ENCODE measurements at regions not wholly inside any gene's neighbourhood (a gene's known extent, or its start where the extent isn't known, plus 50 kb on each side); places are given as distances from the start of the nearest gene placed in this dataset.

DNA sequence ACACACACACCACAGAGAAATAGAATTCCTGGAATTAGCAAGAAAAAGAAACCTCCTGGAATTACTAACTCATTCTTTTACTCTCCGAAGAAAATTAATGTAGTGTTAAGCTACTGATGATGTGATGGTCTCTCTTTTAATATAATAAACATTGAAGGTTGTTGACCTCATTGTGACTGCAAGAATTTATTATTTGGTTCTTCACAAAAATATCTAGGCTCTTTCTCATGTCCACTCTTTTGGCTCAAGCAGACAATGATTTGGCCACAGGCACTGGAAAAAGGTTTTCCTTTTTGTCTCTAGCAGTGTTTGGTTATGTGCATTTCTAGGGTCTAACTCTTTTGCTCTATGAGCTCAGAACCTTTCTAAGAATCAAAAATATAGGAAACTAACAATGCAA, 811.9 kb downstream of the TENT5A start:
- ChIA-PET POLR2A (no interaction called here), CTCF (no interaction called here)
- no peak overlapping the region for H3K4me3 Mint-ChIP-seq
- peaks cover 2 to 13% (median 9%) of the 10 kb centered on the region in 5 donors for H3K9me3 Mint-ChIP-seq
- Histone ChIP-seq H3K27me3 (ENCODE audit: insufficient read depth, low read length, poor library complexity, severe bottlenecking) (no peaks in the 10 kb centered on the region), H3K4me1 (ENCODE audit: insufficient read depth, low read length) (no peaks in the 10 kb centered on the region), H3K9me3 (ENCODE audit: low read length) (no peaks in the 10 kb centered on the region), H3K36me3 (ENCODE audit: insufficient read depth, low read length) (no peaks in the 10 kb centered on the region), H3K4me3 (ENCODE audit: low read length) (no peak overlapping the region), H3K27ac (ENCODE audit: low read depth, low read length) (no peak overlapping the region)
- H3K36me3 Mint-ChIP-seq = no peaks in the 10 kb centered on the region
- no peak overlapping the region for H3K27ac Mint-ChIP-seq
- H3K4me1 Mint-ChIP-seq = no peaks in the 10 kb centered on the region
- no peak for DNase-seq
- H3K27me3 Mint-ChIP-seq = no peaks in the 10 kb centered on the region

DNA sequence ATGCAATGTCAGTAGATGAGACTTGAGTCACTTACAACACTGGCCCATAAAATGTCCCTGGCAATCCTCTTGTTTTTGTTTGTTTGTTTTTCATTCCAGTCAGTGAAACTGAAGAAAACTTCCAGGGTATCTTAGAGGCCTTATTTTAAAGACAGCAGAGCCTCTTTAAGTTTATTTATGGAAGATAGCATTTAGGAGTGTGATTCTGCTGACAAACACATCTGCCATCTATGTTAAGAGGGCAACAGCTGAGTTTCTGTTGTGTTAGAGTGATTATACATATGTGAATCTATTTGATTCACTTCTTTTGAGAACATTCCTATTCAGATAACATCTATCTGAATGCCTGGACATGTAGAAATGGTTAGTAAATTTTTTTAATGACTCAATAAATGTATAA, 812.6 kb downstream of the TENT5A start:
- ChIA-PET POLR2A (no interaction called here), CTCF (no interaction called here)
- Mint-ChIP-seq H3K27me3 (no peaks in the 10 kb centered on the region), H3K36me3 (no peaks in the 10 kb centered on the region), H3K4me3 (no peak overlapping the region), H3K27ac (no peak overlapping the region), H3K9me3 (peaks cover 2 to 12% (median 9%) of the 10 kb centered on the region in 5 donors), H3K4me1 (no peaks in the 10 kb centered on the region)
- no peak overlapping the region for H3K27ac ChIP-seq (ENCODE audit: low read depth, low read length)
- H3K36me3 ChIP-seq (ENCODE audit: insufficient read depth, low read length) = no peaks in the 10 kb centered on the region
- H3K4me3 ChIP-seq (ENCODE audit: low read length) = no peak overlapping the region
- no peak for DNase-seq
- no peaks in the 10 kb centered on the region for H3K27me3 ChIP-seq (ENCODE audit: insufficient read depth, low read length, poor library complexity, severe bottlenecking)
- H3K9me3 ChIP-seq (ENCODE audit: low read length) = no peaks in the 10 kb centered on the region
- no peaks in the 10 kb centered on the region for H3K4me1 ChIP-seq (ENCODE audit: insufficient read depth, low read length)

DNA sequence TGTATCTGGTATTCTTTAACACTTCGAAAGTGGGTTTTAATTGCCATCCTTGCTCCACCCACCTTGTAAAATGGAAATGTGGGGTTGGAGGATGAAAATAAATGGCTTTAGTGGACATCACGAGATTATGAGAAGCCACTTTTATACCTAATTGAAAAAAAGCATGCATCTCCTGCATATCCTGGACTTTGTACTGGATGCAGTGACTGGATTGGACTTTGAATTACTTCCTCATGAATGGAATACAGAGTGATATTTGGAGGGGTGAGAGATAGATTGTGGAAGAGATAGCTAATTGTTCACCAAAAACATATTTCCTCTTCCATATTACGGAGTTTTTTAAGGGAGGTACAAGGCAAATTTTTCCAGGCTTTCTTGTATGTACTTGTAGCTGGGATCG, 813.0 kb downstream of the TENT5A start:
- ChIA-PET CTCF (no interaction called here), POLR2A (no interaction called here)
- DNase-seq = no peak
- H3K4me1 ChIP-seq (ENCODE audit: insufficient read depth, low read length) = no peaks in the 10 kb centered on the region
- H3K9me3 ChIP-seq (ENCODE audit: low read length) = no peaks in the 10 kb centered on the region
- Mint-ChIP-seq H3K27me3 (no peaks in the 10 kb centered on the region), H3K4me3 (no peak overlapping the region), H3K27ac (no peak overlapping the region), H3K36me3 (no peaks in the 10 kb centered on the region), H3K9me3 (peaks cover 2 to 15% (median 12%) of the 10 kb centered on the region in 5 donors), H3K4me1 (no peaks in the 10 kb centered on the region)
- no peak overlapping the region for H3K4me3 ChIP-seq (ENCODE audit: low read length)
- no peak overlapping the region for H3K27ac ChIP-seq (ENCODE audit: low read depth, low read length)
- no peaks in the 10 kb centered on the region for H3K27me3 ChIP-seq (ENCODE audit: insufficient read depth, low read length, poor library complexity, severe bottlenecking)
- no peaks in the 10 kb centered on the region for H3K36me3 ChIP-seq (ENCODE audit: insufficient read depth, low read length)

- no peak overlapping the region for H3K27ac ChIP-seq (ENCODE audit: low read depth, low read length)
- no peaks in the 10 kb centered on the region for H3K36me3 ChIP-seq (ENCODE audit: insufficient read depth, low read length)
- no peak overlapping the region for H3K4me3 ChIP-seq (ENCODE audit: low read length)
- H3K27me3 ChIP-seq (ENCODE audit: insufficient read depth, low read length, poor library complexity, severe bottlenecking) = no peaks in the 10 kb centered on the region
- H3K4me3 Mint-ChIP-seq = no peak overlapping the region
- POLR2A ChIA-PET = no interaction called here
- H3K9me3 ChIP-seq (ENCODE audit: low read length) = no peaks in the 10 kb centered on the region
- H3K4me1 Mint-ChIP-seq = no peaks in the 10 kb centered on the region
- H3K27ac Mint-ChIP-seq = peak overlapping the region in 1 of 8 donors; percentile 28
- H3K9me3 Mint-ChIP-seq = peaks cover 2 to 26% (median 13%) of the 10 kb centered on the region in 5 donors
- no peaks in the 10 kb centered on the region for H3K27me3 Mint-ChIP-seq
- H3K4me1 ChIP-seq (ENCODE audit: insufficient read depth, low read length) = no peaks in the 10 kb centered on the region
- no peak for DNase-seq
- CTCF ChIA-PET = no interaction called here
- H3K36me3 Mint-ChIP-seq = no peaks in the 10 kb centered on the region
Observed at GRCh38 chr6:80938131-80938530, 814.4 kb downstream of the TENT5A start.

DNA sequence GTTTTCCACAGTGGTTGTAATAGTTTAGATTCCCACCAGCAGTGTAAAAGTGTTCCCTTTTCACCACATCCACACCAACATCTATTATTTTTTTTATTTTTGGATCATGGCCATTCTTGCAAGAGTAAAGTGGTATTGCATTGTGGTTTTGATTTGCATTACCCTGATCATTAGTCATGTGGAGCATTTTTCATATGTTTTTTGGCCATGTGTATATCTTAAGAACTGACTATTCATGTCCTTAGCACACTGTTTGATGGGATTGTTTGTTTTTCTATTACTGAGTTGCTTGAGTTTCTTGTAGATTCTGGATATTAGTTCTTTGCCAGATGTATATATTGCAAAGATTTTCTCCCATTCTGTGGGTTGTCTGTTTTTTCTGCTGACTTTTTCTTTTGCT, 820.1 kb downstream of the TENT5A start:
- H3K4me3 ChIP-seq (ENCODE audit: low read length) = no peak overlapping the region
- H3K4me1 Mint-ChIP-seq = no peaks in the 10 kb centered on the region
- H3K9me3 ChIP-seq (ENCODE audit: low read length) = no peaks in the 10 kb centered on the region
- CTCF ChIA-PET = no interaction called here
- no peak for DNase-seq
- no peak overlapping the region for H3K27ac Mint-ChIP-seq
- no peaks in the 10 kb centered on the region for H3K36me3 Mint-ChIP-seq
- H3K4me3 Mint-ChIP-seq = no peak overlapping the region
- peaks cover 0 to 35% (median 7%) of the 10 kb centered on the region in 5 donors for H3K9me3 Mint-ChIP-seq
- H3K36me3 ChIP-seq (ENCODE audit: insufficient read depth, low read length) = no peaks in the 10 kb centered on the region
- POLR2A ChIA-PET = no interaction called here
- H3K27me3 ChIP-seq (ENCODE audit: insufficient read depth, low read length, poor library complexity, severe bottlenecking) = no peaks in the 10 kb centered on the region
- H3K27me3 Mint-ChIP-seq = no peaks in the 10 kb centered on the region
- no peak overlapping the region for H3K27ac ChIP-seq (ENCODE audit: low read depth, low read length)
- H3K4me1 ChIP-seq (ENCODE audit: insufficient read depth, low read length) = no peaks in the 10 kb centered on the region

DNA sequence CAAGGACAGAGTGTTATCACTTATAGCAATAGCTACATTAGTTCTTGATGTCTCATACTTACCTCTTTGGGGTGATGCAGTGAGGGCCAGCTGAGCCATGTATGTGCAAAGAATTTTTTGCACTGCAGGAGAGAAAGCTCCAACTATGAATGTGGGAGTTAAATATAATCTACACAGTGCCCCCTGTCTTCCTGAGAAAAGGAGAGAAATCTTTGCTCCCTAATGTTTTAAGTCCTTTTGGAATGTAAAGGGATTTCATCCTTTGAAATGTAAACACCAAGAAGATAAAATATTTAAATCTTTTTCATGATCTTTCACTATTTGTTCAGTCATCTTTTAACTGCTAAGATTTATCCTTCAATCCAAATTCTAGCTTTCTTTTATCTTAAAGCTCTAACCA, 822.1 kb downstream of the TENT5A start:
- H3K4me1 ChIP-seq (ENCODE audit: insufficient read depth, low read length) = no peaks in the 10 kb centered on the region
- Mint-ChIP-seq H3K4me3 (no peak overlapping the region), H3K27ac (no peak overlapping the region), H3K27me3 (no peaks in the 10 kb centered on the region), H3K4me1 (no peaks in the 10 kb centered on the region), H3K9me3 (peaks cover 0 to 40% (median 3%) of the 10 kb centered on the region in 5 donors), H3K36me3 (no peaks in the 10 kb centered on the region)
- no peaks in the 10 kb centered on the region for H3K27me3 ChIP-seq (ENCODE audit: insufficient read depth, low read length, poor library complexity, severe bottlenecking)
- no peak for DNase-seq
- H3K27ac ChIP-seq (ENCODE audit: low read depth, low read length) = no peak overlapping the region
- H3K4me3 ChIP-seq (ENCODE audit: low read length) = no peak overlapping the region
- POLR2A ChIA-PET = no interaction called here
- CTCF ChIA-PET = no interaction called here
- no peaks in the 10 kb centered on the region for H3K36me3 ChIP-seq (ENCODE audit: insufficient read depth, low read length)
- no peaks in the 10 kb centered on the region for H3K9me3 ChIP-seq (ENCODE audit: low read length)

- Mint-ChIP-seq H3K36me3 (no peaks in the 10 kb centered on the region), H3K27ac (no peak overlapping the region), H3K27me3 (no peaks in the 10 kb centered on the region), H3K4me3 (no peak overlapping the region), H3K4me1 (no peaks in the 10 kb centered on the region), H3K9me3 (peaks cover 0 to 15% (median 0%) of the 10 kb centered on the region in 5 donors)
- Histone ChIP-seq H3K4me3 (ENCODE audit: low read length) (no peak overlapping the region), H3K9me3 (ENCODE audit: low read length) (no peaks in the 10 kb centered on the region), H3K27ac (ENCODE audit: low read depth, low read length) (no peak overlapping the region), H3K27me3 (ENCODE audit: insufficient read depth, low read length, poor library complexity, severe bottlenecking) (no peaks in the 10 kb centered on the region), H3K4me1 (ENCODE audit: insufficient read depth, low read length) (no peaks in the 10 kb centered on the region), H3K36me3 (ENCODE audit: insufficient read depth, low read length) (no peaks in the 10 kb centered on the region)
- no peak for DNase-seq
- CTCF ChIA-PET = no interaction called here
- POLR2A ChIA-PET = no interaction called here
Observed at GRCh38 chr6:80923816-80924215, 817.3 kb downstream of the BCKDHB start.

GRCh38 chr6:80922916-80923455, 816.5 kb downstream of the BCKDHB start:
- Mint-ChIP-seq H3K27ac (no peak overlapping the region), H3K4me1 (no peaks in the 10 kb centered on the region), H3K4me3 (no peak overlapping the region), H3K27me3 (no peaks in the 10 kb centered on the region), H3K9me3 (peaks cover 0 to 13% (median 0%) of the 10 kb centered on the region in 5 donors), H3K36me3 (no peaks in the 10 kb centered on the region)
- DNase-seq = no peak
- no peaks in the 10 kb centered on the region for H3K36me3 ChIP-seq (ENCODE audit: insufficient read depth, low read length)
- H3K27ac ChIP-seq (ENCODE audit: low read depth, low read length) = no peak overlapping the region
- CTCF ChIA-PET = interaction anchor here (0.6 kb wide), 1 partner anchor 23 kb away, joined by 3 read pairs; no protein-coding TSS in a partner anchor
- no peak overlapping the region for H3K4me3 ChIP-seq (ENCODE audit: low read length)
- POLR2A ChIA-PET = no interaction called here
- H3K4me1 ChIP-seq (ENCODE audit: insufficient read depth, low read length) = no peaks in the 10 kb centered on the region
- H3K9me3 ChIP-seq (ENCODE audit: low read length) = no peaks in the 10 kb centered on the region
- H3K27me3 ChIP-seq (ENCODE audit: insufficient read depth, low read length, poor library complexity, severe bottlenecking) = no peaks in the 10 kb centered on the region

All from CD8-positive, alpha-beta memory T cell (primary cell).